GM12878 (cell line): ENCODE measurements at regions not wholly inside any gene's neighbourhood (a gene's known extent, or its start where the extent isn't known, plus 50 kb on each side); places are given as distances from the start of the nearest gene placed in this dataset.

Experiments used
- CEBPZ ChIP-seq: fragments of 150-350 bp; IDR thresholded peaks from 2 replicates; pipeline ENCODE4 v1.6.1; 2016; ENCODE audit warnings: low read depth, low read length
- NFIC ChIP-seq: IDR thresholded peaks from 2 replicates; pipeline ENCODE4 v1.6.1; 2012; ENCODE audit warnings: low read depth, mild to moderate bottlenecking, inconsistent platforms, low read length, moderate library complexity
- NRF1 ChIP-seq: conservative IDR thresholded peaks from 2 replicates; pipeline ENCODE4 v1.6.1; 2011; ENCODE audit warnings: mild to moderate bottlenecking, low read depth, low read length, improper control_type of control experiment
- POLR2A ChIP-seq: IDR thresholded peaks from 2 replicates; pipeline ENCODE4 v1.6.1; 2011; ENCODE audit warnings: low read depth, mild to moderate bottlenecking, low read length
- TCF12 ChIP-seq: IDR thresholded peaks from 2 replicates; pipeline ENCODE4 v1.6.1; 2011; ENCODE audit warnings: low read depth, mild to moderate bottlenecking, low read length
- TF ChIP-seq, protein P1 (sequence below), 3 experiments: IDR thresholded peaks in 2 of 3; conservative IDR thresholded peaks in 1 of 3; 2 replicates each; pipeline ENCODE4 v1.5.1; 2011; ENCODE audit warnings: low read depth in 3 of 3, low read length in 3 of 3, mild to moderate bottlenecking in 3 of 3, control low read depth in 2 of 3, moderate library complexity in 2 of 3, inconsistent platforms in 1 of 3, mixed read lengths in 1 of 3; ENCODE audit not compliant: control insufficient read depth in 2 of 3, insufficient read depth in 1 of 3; ENCODE audit errors: extremely low read depth in 1 of 3

DNA sequence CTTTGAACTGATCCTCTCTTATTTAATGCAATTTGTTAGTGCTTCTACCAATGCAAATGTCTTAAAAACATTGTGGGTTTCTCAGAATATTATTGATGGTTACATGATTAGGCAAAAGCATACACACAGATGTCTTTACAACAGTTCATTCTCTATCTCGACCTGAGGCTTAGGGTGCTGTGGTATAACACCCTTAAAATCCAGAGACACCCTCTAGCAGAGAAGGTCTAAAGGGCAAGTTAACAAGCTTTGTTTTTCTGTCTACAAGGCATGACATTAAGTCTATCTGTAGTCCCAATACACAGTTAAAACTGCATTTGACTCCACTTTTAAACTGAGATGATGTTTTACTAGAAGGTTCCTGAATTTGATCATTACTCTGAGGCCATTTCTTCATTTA lies 518.7 kb upstream of the MEF2C start:
- TF ChIP-seq NRF1 (no peak), TCF12 (no peak), NFIC (no peak), CEBPZ (no peak), POLR2A (no peak)
- TF ChIP-seq, protein P1, sequence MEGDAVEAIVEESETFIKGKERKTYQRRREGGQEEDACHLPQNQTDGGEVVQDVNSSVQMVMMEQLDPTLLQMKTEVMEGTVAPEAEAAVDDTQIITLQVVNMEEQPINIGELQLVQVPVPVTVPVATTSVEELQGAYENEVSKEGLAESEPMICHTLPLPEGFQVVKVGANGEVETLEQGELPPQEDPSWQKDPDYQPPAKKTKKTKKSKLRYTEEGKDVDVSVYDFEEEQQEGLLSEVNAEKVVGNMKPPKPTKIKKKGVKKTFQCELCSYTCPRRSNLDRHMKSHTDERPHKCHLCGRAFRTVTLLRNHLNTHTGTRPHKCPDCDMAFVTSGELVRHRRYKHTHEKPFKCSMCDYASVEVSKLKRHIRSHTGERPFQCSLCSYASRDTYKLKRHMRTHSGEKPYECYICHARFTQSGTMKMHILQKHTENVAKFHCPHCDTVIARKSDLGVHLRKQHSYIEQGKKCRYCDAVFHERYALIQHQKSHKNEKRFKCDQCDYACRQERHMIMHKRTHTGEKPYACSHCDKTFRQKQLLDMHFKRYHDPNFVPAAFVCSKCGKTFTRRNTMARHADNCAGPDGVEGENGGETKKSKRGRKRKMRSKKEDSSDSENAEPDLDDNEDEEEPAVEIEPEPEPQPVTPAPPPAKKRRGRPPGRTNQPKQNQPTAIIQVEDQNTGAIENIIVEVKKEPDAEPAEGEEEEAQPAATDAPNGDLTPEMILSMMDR (IDR thresholded peaks at IDR 0.05 in 2 of 3, conservative IDR thresholded peaks at IDR 0.05 in 1 of 3; ENCODE audit: control insufficient read depth in 2 of 3, extremely low read depth in 1 of 3, insufficient read depth in 1 of 3, low read depth in 3 of 3, low read length in 3 of 3), result no peak
